ENCODE measurements at regions not wholly inside any gene's neighbourhood (a gene's known extent, or its start where the extent isn't known, plus 50 kb on each side); places are given as distances from the start of the nearest gene placed in this dataset.

GRCh38 chr17:51527225-51527982 is 267.1 kb downstream of the UTP18 start:
- TF ChIP-seq SPI1 (IDR thresholded peaks at IDR 0.05; ENCODE audit: borderline replicate concordance, low read depth) (no peak), CTCF (IDR thresholded peaks at IDR 0.05; ENCODE audit: insufficient read depth, low read length) (no peak), REST (IDR thresholded peaks at IDR 0.05; ENCODE audit: insufficient replicate concordance, low read depth) (no peak), GABPA (IDR thresholded peaks at IDR 0.05; ENCODE audit: low read depth) (no peak), POLR2AphosphoS5 (IDR thresholded peaks at IDR 0.05; ENCODE audit: low read depth) (no peak)
- H3K4me3 ChIP-seq (replicated peaks; ENCODE audit: insufficient read depth, low read length) = no peak overlapping the region
- DNase-seq (ENCODE audit: low read depth in 1 of 2, low spot score in 1 of 2) = no peak
- H3K27me3 ChIP-seq (ENCODE audit: insufficient read depth, poor library complexity, severe bottlenecking) = peaks cover 4% of the 10 kb centered on the region
- H3K27ac ChIP-seq (replicated peaks) = no peak overlapping the region

- no peak for DNase-seq (ENCODE audit: low read depth in 1 of 2, low spot score in 1 of 2)
- TF ChIP-seq REST (IDR thresholded peaks at IDR 0.05; ENCODE audit: insufficient replicate concordance, low read depth) = no peak
- no peak for TF ChIP-seq POLR2AphosphoS5 (IDR thresholded peaks at IDR 0.05; ENCODE audit: low read depth)
- H3K27ac ChIP-seq (replicated peaks) = no peak overlapping the region
- no peak overlapping the region for H3K4me3 ChIP-seq (replicated peaks; ENCODE audit: insufficient read depth, low read length)
- H3K27me3 ChIP-seq (ENCODE audit: insufficient read depth, poor library complexity, severe bottlenecking) = peaks cover 4% of the 10 kb centered on the region
Observed at GRCh38 chr17:51528111-51528510, 267.8 kb downstream of the UTP18 start.

GRCh38 chr17:51533219-51533618 is 272.9 kb downstream of the UTP18 start:
- TF ChIP-seq POLR2AphosphoS5 (IDR thresholded peaks at IDR 0.05; ENCODE audit: low read depth) (no peak), SPI1 (IDR thresholded peaks at IDR 0.05; ENCODE audit: borderline replicate concordance, low read depth) (no peak), REST (IDR thresholded peaks at IDR 0.05; ENCODE audit: insufficient replicate concordance, low read depth) (no peak), GABPA (IDR thresholded peaks at IDR 0.05; ENCODE audit: low read depth) (no peak), CTCF (IDR thresholded peaks at IDR 0.05; ENCODE audit: insufficient read depth, low read length) (no peak)
- no peak overlapping the region for H3K4me3 ChIP-seq (replicated peaks; ENCODE audit: insufficient read depth, low read length)

More at GRCh38 chr17:51533219-51533618, 272.9 kb downstream of the UTP18 start:
- no peak for DNase-seq (ENCODE audit: low read depth in 1 of 2, low spot score in 1 of 2)
- Histone ChIP-seq H3K27ac (replicated peaks) (no peak overlapping the region), H3K27me3 (ENCODE audit: insufficient read depth, poor library complexity, severe bottlenecking) (no peaks in the 10 kb centered on the region)
